ENCODE measurements at regions not wholly inside any gene's neighbourhood (a gene's known extent, or its start where the extent isn't known, plus 50 kb on each side); places are given as distances from the start of the nearest gene placed in this dataset.
"Not testable (repeated sequence)": the region's sequence is repeated elsewhere in the genome, so short reads cannot be mapped to it uniquely, and the experiment has no call there.

DNA sequence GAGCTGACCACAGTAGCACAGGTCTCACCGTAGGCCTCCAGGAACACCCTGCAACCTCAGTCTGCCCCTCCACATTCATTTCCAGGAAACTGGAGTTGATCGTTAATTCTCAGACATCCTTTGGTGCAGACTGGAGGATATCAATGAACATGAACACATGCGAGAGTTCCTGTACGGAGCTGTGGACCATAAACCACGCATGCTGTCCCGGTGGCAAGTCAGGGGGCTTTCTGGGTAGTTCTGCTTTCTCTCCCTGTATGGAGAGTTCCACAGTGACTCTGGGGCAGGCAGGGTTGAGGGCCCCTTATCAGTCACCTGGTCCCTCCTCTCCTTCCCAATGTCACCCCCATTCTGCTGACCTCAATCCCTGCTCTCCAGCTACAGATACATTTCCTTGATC lies 55.5 kb upstream of the URI1 start:
- Histone ChIP-seq H3K4me1 (ENCODE audit: control insufficient read depth, low read depth, low read length) (no peaks in the 10 kb centered on the region), H3K27ac (ENCODE audit: low read length) (no peak overlapping the region), H3K9ac (ENCODE audit: low read length) (no peak overlapping the region), H3K4me3 (ENCODE audit: low read length) (no peak overlapping the region), H3K9me3 (ENCODE audit: control insufficient read depth, low read depth, low read length) (no peaks in the 10 kb centered on the region), H3K36me3 (ENCODE audit: control insufficient read depth, low read depth, low read length) (no peaks in the 10 kb centered on the region), H3K27me3 (ENCODE audit: control insufficient read depth, insufficient read depth, low read length) (no peaks in the 10 kb centered on the region)

GRCh38 chr19:29887442-29887855 lies 54.6 kb upstream of the URI1 start:
- Histone ChIP-seq H3K36me3 (ENCODE audit: control insufficient read depth, low read depth, low read length) (no peaks in the 10 kb centered on the region), H3K27me3 (ENCODE audit: control insufficient read depth, insufficient read depth, low read length) (no peaks in the 10 kb centered on the region), H3K4me1 (ENCODE audit: control insufficient read depth, low read depth, low read length) (no peaks in the 10 kb centered on the region), H3K9me3 (ENCODE audit: control insufficient read depth, low read depth, low read length) (no peaks in the 10 kb centered on the region), H3K9ac (ENCODE audit: low read length) (no peak overlapping the region), H3K27ac (ENCODE audit: low read length) (no peak overlapping the region), H3K4me3 (ENCODE audit: low read length) (no peak overlapping the region)

- not testable (repeated sequence) for H3K4me3 ChIP-seq (ENCODE audit: low read length); H3K36me3 ChIP-seq (ENCODE audit: control insufficient read depth, low read depth, low read length); H3K9ac ChIP-seq (ENCODE audit: low read length); H3K4me1 ChIP-seq (ENCODE audit: control insufficient read depth, low read depth, low read length); H3K27me3 ChIP-seq (ENCODE audit: control insufficient read depth, insufficient read depth, low read length); H3K9me3 ChIP-seq (ENCODE audit: control insufficient read depth, low read depth, low read length); H3K27ac ChIP-seq (ENCODE audit: low read length)
These were observed 54.0 kb upstream of the URI1 start for GRCh38 chr19:29888047-29888446.

- H3K4me1 ChIP-seq (ENCODE audit: control insufficient read depth, low read depth, low read length) = no peaks in the 10 kb centered on the region
- H3K27me3 ChIP-seq (ENCODE audit: control insufficient read depth, insufficient read depth, low read length) = no peaks in the 10 kb centered on the region
- H3K36me3 ChIP-seq (ENCODE audit: control insufficient read depth, low read depth, low read length) = no peaks in the 10 kb centered on the region
- no peak overlapping the region for H3K9ac ChIP-seq (ENCODE audit: low read length)
- no peaks in the 10 kb centered on the region for H3K9me3 ChIP-seq (ENCODE audit: control insufficient read depth, low read depth, low read length)
- no peak overlapping the region for H3K27ac ChIP-seq (ENCODE audit: low read length)
- H3K4me3 ChIP-seq (ENCODE audit: low read length) = no peak overlapping the region
These were observed 52.3 kb upstream of the URI1 start for GRCh38 chr19:29889702-29890101.

DNA sequence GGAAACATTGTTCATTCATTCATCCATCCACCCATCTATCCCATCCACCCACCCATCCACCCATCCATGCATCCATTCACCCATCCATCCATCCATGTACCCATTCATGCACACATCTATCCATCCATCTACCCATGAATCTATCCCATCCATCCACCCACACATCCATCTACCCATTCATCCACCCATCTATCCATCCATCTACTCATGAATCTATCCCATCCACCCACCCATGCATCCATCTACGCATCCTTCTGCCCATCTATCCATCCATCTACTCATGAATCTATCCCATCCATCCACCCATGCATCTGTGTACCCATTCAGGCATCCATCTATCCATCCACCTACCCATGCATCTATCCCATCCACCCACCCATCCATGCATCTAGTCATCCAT lies 51.6 kb upstream of the URI1 start:
- Histone ChIP-seq H3K9ac (ENCODE audit: low read length) (no peak overlapping the region), H3K27me3 (ENCODE audit: control insufficient read depth, insufficient read depth, low read length) (no peaks in the 10 kb centered on the region), H3K27ac (ENCODE audit: low read length) (no peak overlapping the region), H3K4me3 (ENCODE audit: low read length) (no peak overlapping the region), H3K9me3 (ENCODE audit: control insufficient read depth, low read depth, low read length) (no peaks in the 10 kb centered on the region), H3K4me1 (ENCODE audit: control insufficient read depth, low read depth, low read length) (no peaks in the 10 kb centered on the region), H3K36me3 (ENCODE audit: control insufficient read depth, low read depth, low read length) (no peaks in the 10 kb centered on the region)
